OCI-LY3 (cell line): ENCODE measurements at regions not wholly inside any gene's neighbourhood (a gene's known extent, or its start where the extent isn't known, plus 50 kb on each side); places are given as distances from the start of the nearest gene placed in this dataset.
A peak's percentile ranks its signal among the peaks of the same experiment; 100 is the strongest.

Experiments
- H2AFZ ChIP-seq: fragments of 200-600, 300-600 bp; shearing (Covaris generic); 2 replicates; pipeline ENCODE4 v1.6.0; 2014; ENCODE audit warnings: antibody characterized with exemption, low read depth, low read length
- H3K27ac ChIP-seq: fragments of 200-600, 300-600 bp; sonication (generic); 2 replicates; pipeline ENCODE4 v1.5.1; 2014; ENCODE audit warnings: mild to moderate bottlenecking, low read length, moderate library complexity, mixed read lengths
- H3K27me3 ChIP-seq: fragments of 200-600, 300-600 bp; sonication (generic); 2 replicates; pipeline ENCODE4 v1.6.1; 2014; ENCODE audit warnings: low read depth, low read length, mixed read lengths
- H3K36me3 ChIP-seq: fragments of 200-600, 300-600 bp; sonication (generic); replicated peaks from 2 replicates; pipeline ENCODE3; 2014; ENCODE audit warnings: low read depth, low read length, mixed read lengths
- H3K4me1 ChIP-seq: fragments of 300-600, 200-600 bp; sonication (generic); 2 replicates; pipeline ENCODE4 v1.6.1; 2014; ENCODE audit warnings: low read length, mixed read lengths
- H3K4me2 ChIP-seq: fragments of 200-600, 300-600 bp; sonication (generic); 2 replicates; pipeline ENCODE4 v1.6.1; 2014; ENCODE audit warnings: low read length, mixed read lengths
- H3K4me3 ChIP-seq: fragments of 300-600, 200-600 bp; sonication (generic); 2 replicates; pipeline ENCODE4 v1.5.1; 2014; ENCODE audit warnings: antibody characterized with exemption, mild to moderate bottlenecking, low read length, moderate library complexity
- H3K79me2 ChIP-seq: fragments of 300-600, 200-600 bp; shearing (Covaris generic); 2 replicates; pipeline ENCODE4 v1.6.1; 2014; ENCODE audit warnings: mild to moderate bottlenecking, low read length, mixed read lengths
- H3K9ac ChIP-seq: fragments of 300-600, 200-600 bp; shearing (Covaris generic); 2 replicates; pipeline ENCODE4 v1.6.0; 2014; ENCODE audit warnings: mild to moderate bottlenecking, low read length, moderate library complexity
- H3K9me3 ChIP-seq: fragments of 200-600, 300-600 bp; shearing (Covaris generic); 2 replicates; pipeline ENCODE4 v1.6.1; 2014; ENCODE audit warnings: low read length, mixed read lengths; ENCODE audit not compliant: insufficient read depth
- H4K20me1 ChIP-seq: fragments of 200-600, 300-600 bp; sonication (generic); 2 replicates; pipeline ENCODE4 v1.6.1; 2016; ENCODE audit warnings: low read length, mixed read lengths; ENCODE audit not compliant: insufficient read depth
- CTCF ChIP-seq: fragments of 200-600, 300-600 bp; sonication (generic); IDR thresholded peaks from 2 replicates; pipeline ENCODE4 v1.5.1; 2014; ENCODE audit warnings: antibody characterized with exemption, low read length, low read depth
- EZH2phosphoT487 ChIP-seq: fragments of 200-600 bp; shearing (Covaris generic); IDR thresholded peaks from 2 replicates; pipeline ENCODE4 v1.6.1; 2018; ENCODE audit warnings: antibody characterized with exemption, mixed run types, low read depth

- H3K79me2 ChIP-seq: no peaks in the 10 kb centered on the region
- 0 out of 2 replicates have a peak, but pooled peaks cover 3% of the 10 kb centered on the region for H3K9me3 ChIP-seq
- no peak overlapping the region for H3K27ac ChIP-seq
- H3K36me3 ChIP-seq: no peaks in the 10 kb centered on the region
- TF ChIP-seq CTCF (no peak), EZH2phosphoT487 (no peak)
- no peaks in the 10 kb centered on the region for H3K4me1 ChIP-seq
- H4K20me1 ChIP-seq: no peaks in the 10 kb centered on the region
- H3K9ac ChIP-seq: no peak overlapping the region
- H3K4me2 ChIP-seq: no peak overlapping the region
- no peak overlapping the region for H3K4me3 ChIP-seq
- H3K27me3 ChIP-seq: no peaks in the 10 kb centered on the region
- no peak overlapping the region for H2AFZ ChIP-seq
Observed at GRCh38 chr14:98741523-98741922, 530.5 kb downstream of the BCL11B start.

- H3K79me2 ChIP-seq: no peaks in the 10 kb centered on the region
- H4K20me1 ChIP-seq: no peaks in the 10 kb centered on the region
- no peak overlapping the region for H3K4me3 ChIP-seq
- H3K9me3 ChIP-seq: 0 out of 2 replicates have a peak, but pooled peaks cover 3% of the 10 kb centered on the region
- TF ChIP-seq EZH2phosphoT487: no peak
- TF ChIP-seq CTCF: no peak
- no peak overlapping the region for H3K27ac ChIP-seq
- no peaks in the 10 kb centered on the region for H3K36me3 ChIP-seq
- H2AFZ ChIP-seq: no peak overlapping the region
- H3K9ac ChIP-seq: no peak overlapping the region
- no peak overlapping the region for H3K4me2 ChIP-seq
- no peaks in the 10 kb centered on the region for H3K27me3 ChIP-seq
- no peaks in the 10 kb centered on the region for H3K4me1 ChIP-seq
Observed at GRCh38 chr14:98742001-98742400, 530.0 kb downstream of the BCL11B start.

- Histone ChIP-seq H3K27ac (no peak overlapping the region), H3K27me3 (no peaks in the 10 kb centered on the region), H3K4me3 (no peak overlapping the region), H3K4me2 (no peak overlapping the region), H3K36me3 (no peaks in the 10 kb centered on the region), H4K20me1 (no peaks in the 10 kb centered on the region), H3K9me3 (no peaks in the 10 kb centered on the region), H3K9ac (no peak overlapping the region), H2AFZ (0 out of 2 replicates have a peak overlapping the region, but pooled peaks have one; percentile 24), H3K79me2 (no peaks in the 10 kb centered on the region), H3K4me1 (no peaks in the 10 kb centered on the region)
- no peak for TF ChIP-seq CTCF
- no peak for TF ChIP-seq EZH2phosphoT487
Observed at GRCh38 chr14:98743536-98743935, 528.5 kb downstream of the BCL11B start.

- no peak overlapping the region for H3K9ac ChIP-seq
- H3K36me3 ChIP-seq: no peaks in the 10 kb centered on the region
- no peaks in the 10 kb centered on the region for H4K20me1 ChIP-seq
- H3K4me3 ChIP-seq: no peak overlapping the region
- H2AFZ ChIP-seq: no peak overlapping the region
- no peaks in the 10 kb centered on the region for H3K4me1 ChIP-seq
- H3K79me2 ChIP-seq: no peaks in the 10 kb centered on the region
- no peak overlapping the region for H3K4me2 ChIP-seq
- H3K27me3 ChIP-seq: no peaks in the 10 kb centered on the region
- no peaks in the 10 kb centered on the region for H3K9me3 ChIP-seq
- TF ChIP-seq CTCF: no peak
- TF ChIP-seq EZH2phosphoT487: no peak
- H3K27ac ChIP-seq: no peak overlapping the region
Observed at GRCh38 chr14:98748966-98749365, 523.0 kb downstream of the BCL11B start.
